ENCODE measurements at regions not wholly inside any gene's neighbourhood (a gene's known extent, or its start where the extent isn't known, plus 50 kb on each side); places are given as distances from the start of the nearest gene placed in this dataset.

GRCh38 chr6:132937466-132937906 lies 123.1 kb downstream of the RPS12 start:
- DNase-seq (ENCODE audit: low spot score): peak; percentile 22

DNA sequence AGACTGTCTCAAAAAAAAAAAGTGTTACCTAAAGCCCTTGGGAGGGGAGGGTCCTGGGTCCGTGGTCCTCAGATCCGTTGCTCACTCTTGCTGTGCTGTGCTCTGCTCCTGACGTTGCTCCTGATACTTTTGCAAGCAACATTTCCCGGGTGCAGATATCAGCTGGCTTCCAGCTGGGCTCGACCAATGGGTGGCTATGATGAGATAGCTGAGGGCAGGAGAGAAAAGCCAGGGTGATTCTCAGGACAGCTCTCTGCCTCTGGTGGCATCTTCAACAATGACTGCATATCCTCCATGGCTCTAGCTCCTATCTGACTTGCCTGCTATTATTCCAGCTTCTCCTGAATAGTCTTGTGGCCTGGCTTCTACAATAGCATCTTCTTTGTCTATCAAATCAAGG lies 134.5 kb downstream of the RPS12 start:
- DNase-seq (ENCODE audit: low spot score): no peak

GRCh38 chr6:132950566-132950965 lies 136.2 kb downstream of the RPS12 start:
- DNase-seq (ENCODE audit: low spot score): no peak

DNA sequence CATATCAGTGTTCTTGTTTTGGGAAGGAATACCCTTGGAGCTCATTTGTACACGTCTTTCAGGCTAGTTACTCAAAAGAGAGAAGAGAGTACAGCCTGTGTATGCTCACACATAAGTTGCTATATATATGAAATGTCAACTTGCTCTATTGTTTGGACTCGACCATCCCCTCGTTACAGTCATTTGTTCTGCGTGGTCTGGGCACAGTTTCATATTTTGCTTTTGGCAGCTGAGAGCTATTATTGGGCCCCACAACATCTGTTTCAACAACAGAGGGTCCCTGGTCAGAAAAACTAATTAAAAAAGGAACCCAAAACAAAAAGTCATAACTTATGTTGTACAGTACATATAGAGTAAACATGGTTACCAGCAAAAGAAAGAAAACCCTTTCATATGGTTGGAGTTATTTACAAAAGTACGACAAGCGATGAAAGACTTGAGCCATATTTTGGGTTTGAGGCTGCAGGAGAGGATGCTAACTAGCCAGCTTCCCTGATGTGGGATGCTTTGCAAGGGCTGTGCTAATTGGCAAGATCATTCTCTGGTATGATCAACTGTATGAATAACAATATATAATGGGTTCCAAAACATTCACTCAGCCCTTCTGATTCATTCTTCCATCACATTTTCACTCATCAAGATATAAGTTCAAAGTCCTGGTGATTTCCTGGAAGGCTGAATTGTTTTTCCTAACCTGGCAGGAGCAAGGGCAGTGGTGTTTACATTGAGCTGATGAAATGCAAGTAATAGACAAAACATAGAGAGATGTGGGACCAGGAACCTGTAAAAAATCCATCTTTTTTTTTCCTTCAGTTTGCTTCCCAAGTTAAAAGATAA lies 137.9 kb downstream of the RPS12 start:
- DNase-seq (ENCODE audit: low spot score): no peak

DNA sequence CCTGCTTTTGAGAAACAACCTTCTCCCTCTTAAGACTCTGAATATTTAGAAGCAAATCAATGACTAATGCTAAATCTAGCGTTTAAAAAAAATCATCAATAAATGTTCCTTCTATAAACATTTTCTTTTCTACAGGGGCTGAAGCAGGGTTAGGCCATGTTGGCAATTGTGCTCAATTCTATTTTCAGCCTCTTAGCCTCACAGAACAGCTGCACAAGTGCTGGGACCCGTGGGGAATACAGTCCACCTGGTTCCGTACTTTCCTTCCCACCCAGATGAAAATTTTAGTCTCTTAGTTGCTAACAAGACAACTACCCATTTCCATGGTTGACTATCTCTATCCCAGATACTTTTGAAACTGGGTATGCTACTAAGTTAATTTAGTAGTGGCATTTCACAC lies 138.6 kb downstream of the RPS12 start:
- no peak for DNase-seq (ENCODE audit: low spot score)

DNA sequence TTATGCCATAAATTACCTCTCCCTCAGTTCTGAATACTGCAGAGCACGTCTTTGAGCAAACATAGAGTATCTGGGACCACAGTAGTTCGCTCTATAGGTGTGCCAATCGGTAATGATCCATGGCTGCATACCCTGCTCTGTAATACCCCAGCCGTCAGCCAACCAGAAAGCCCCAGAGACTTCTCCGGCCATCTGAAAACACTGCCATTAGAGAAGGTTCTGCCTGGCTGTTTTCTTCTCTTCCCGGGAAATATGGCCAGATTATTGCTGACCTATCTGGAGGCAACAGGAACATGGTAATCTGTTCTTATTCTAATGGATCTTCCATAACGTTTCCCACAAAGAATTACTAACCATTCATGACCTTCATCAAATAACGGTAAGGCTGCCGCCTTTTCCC lies 139.9 kb downstream of the RPS12 start:
- DNase-seq (ENCODE audit: low spot score): no peak

DNA sequence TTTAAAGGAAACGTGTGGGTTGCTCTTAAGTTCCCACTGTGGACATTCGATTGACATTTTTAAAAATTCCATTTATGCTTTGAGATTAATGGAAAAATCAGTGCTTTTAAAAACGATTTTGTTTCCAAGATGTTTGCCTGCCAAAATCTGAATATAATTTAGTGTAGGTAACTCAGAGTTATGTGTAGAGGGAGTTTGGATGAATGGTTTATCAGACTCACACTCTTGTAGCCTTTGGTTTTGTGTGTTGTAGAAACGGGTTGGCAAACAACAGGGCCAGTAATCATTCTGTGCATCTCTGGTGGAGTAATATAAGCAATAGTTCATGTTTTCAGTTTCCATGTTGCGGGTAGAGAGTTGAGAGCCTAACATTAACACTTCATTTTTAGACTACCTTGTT lies 140.6 kb downstream of the RPS12 start:
- DNase-seq (ENCODE audit: low spot score): no peak

- DNase-seq (ENCODE audit: low spot score): no peak
Observed at GRCh38 chr6:132959639-132960326, 145.4 kb downstream of the RPS12 start.

GRCh38 chr6:132960720-132961119 lies 146.4 kb downstream of the RPS12 start:
- no peak for DNase-seq (ENCODE audit: low spot score)

- DNase-seq (ENCODE audit: low spot score): no peak
Observed at GRCh38 chr6:132961122-132961521, 146.8 kb downstream of the RPS12 start.

- DNase-seq (ENCODE audit: low spot score): no peak
Observed at GRCh38 chr6:132961610-132962009, 147.2 kb downstream of the RPS12 start.

DNA sequence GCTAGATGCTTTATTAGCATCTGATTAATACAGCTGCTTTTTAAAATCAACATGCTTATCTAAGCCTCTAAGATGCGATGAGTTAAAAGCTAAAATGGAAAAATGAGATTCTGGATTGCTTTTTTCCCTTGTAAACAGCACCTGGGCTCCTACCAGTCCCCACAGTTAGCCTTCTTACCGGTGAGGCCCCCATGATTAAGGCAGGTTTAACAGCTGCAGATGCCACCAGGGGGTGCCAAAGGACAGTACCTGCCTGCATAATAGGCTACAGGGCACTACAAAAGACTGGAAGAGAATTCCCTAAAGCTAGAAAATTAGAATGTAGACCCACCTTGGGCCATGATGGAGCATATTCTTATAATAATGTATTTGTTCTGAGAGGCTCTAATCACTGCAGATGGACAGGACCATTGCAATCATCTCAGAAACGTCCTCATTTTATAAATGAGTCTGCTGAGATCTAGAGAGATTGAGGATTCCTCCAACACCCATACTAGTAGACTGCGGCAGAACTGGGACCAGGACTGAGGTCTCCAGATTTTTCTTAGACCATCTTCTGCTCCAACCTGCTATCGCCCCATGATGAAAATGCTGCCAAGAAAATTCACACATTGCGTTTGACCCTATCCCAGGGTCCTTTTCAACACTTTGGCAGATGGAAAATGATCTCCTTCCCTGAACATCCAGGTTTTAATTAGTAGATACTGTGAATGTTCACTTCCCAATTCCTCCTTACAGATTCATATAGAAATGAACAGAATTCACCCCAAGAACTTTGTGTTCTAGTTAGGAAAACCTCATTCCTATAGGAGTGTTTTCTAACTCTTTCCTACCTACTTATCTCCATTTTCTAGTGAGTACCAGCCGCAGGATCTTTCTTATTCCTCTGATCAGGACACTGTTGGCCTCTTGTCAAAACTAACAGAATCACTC lies 148.8 kb downstream of the RPS12 start:
- peak; percentile 62 for DNase-seq (ENCODE audit: low spot score)

GRCh38 chr6:132964101-132964867 lies 149.9 kb downstream of the RPS12 start:
- DNase-seq (ENCODE audit: low spot score): no peak

- DNase-seq (ENCODE audit: low spot score): no peak
Observed at GRCh38 chr6:132964868-132965382, 150.6 kb downstream of the RPS12 start.

GRCh38 chr6:132967871-132968270 lies 153.5 kb downstream of the RPS12 start:
- no peak for DNase-seq (ENCODE audit: low spot score)

DNA sequence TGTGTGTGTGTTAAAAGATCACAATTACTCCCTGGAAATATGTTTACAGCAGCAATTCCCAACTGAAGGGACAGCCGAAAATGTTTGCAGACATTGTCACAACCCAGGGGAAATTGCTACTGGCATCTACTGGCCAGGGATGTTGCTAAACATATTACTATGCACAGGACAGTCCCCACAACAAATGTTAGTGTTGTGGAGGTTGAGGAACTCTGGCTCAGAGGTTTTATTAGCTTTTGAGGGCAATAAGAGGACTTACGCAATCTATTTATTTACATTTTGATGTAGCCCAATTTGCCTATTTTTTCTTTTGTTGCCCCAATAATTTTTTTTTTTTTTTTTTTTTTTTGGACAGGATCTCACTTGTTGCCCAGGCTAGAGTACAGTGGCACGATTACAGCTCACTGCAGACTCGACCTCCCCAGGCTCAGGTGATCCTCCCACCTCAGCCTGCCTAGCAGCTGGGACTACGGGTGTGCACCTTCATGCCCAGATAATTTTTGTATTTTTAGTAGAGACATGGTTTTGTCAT lies 154.1 kb downstream of the RPS12 start:
- no peak for DNase-seq (ENCODE audit: low spot score)

DNA sequence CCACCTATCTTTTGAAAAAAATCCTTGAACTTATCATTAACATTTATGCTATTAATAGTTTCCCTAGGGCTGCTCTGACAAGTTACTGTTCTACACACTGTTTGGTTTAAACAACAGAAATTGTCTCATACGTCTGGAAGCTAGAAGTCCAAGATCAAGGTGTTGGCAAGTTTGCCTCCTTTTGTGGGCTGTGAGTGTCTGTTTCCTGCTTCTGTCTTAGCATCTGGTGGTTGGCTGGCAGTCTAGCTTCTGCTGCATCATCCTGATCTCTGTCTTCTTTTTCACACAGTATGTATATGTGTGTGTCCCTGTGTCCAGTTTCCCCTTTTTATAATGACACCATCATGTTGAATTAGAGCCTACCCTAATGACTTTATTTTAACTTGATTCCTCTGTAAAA lies 154.8 kb downstream of the RPS12 start:
- DNase-seq (ENCODE audit: low spot score): no peak

GRCh38 chr6:132971676-132972075 lies 157.3 kb downstream of the RPS12 start:
- no peak for DNase-seq (ENCODE audit: low spot score)

DNA sequence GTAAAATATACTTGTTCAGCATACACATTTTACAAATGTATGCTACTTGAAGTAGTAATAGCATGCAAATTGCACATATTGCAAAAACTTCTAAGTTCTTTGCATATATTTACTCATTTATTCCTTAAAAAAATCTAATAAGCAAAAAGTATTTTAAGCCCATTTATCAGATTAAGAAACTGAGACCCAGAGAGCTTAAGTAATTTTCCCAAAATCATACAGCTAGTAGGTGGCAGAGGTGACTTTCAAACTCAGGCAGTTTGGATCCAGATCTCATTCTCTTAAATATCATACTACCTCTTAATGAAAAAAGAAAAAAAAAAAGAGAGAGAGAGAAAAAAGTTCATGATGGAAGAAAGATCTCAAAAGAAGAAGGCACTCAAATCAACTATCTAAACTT lies 157.9 kb downstream of the RPS12 start:
- no peak for DNase-seq (ENCODE audit: low spot score)

- DNase-seq (ENCODE audit: low spot score): no peak
Observed at GRCh38 chr6:132972971-132973370, 158.6 kb downstream of the RPS12 start.

- DNase-seq (ENCODE audit: low spot score): no peak
Observed at GRCh38 chr6:132973514-132973993, 159.2 kb downstream of the RPS12 start.
